Neural crest cell (in vitro differentiated cells): ENCODE measurements at regions not wholly inside any gene's neighbourhood (a gene's known extent, or its start where the extent isn't known, plus 50 kb on each side); places are given as distances from the start of the nearest gene placed in this dataset.

Source experiments
- DNase-seq: peaks from one replicate; pipeline ENCODE4 v3.0.0; 2021; ENCODE audit warnings: low read depth, mixed read lengths, low spot score
- H3K27ac Mint-ChIP-seq: one replicate; pipeline ENCODE4 v1.8.0; 2021; ENCODE audit warnings: mild to moderate bottlenecking, mixed read lengths; ENCODE audit not compliant: unreplicated experiment
- H3K27me3 Mint-ChIP-seq: 2 replicates; pipeline ENCODE4 v1.8.0; 2021; ENCODE audit warnings: low read depth, mild to moderate bottlenecking, mixed read lengths
- H3K36me3 Mint-ChIP-seq: 2 replicates; pipeline ENCODE4 v1.8.0; 2021; ENCODE audit warnings: low read depth, mild to moderate bottlenecking, mixed read lengths
- H3K4me1 Mint-ChIP-seq: 2 replicates; pipeline ENCODE4 v1.8.0; 2021; ENCODE audit warnings: mixed read lengths
- H3K4me3 Mint-ChIP-seq: one replicate; pipeline ENCODE4 v1.8.0; 2021; ENCODE audit warnings: mild to moderate bottlenecking, mixed read lengths
- H3K9me3 Mint-ChIP-seq: 2 replicates; pipeline ENCODE4 v1.8.0; 2021; ENCODE audit warnings: mixed read lengths
- TF ChIP-seq, protein P1 (sequence below): fragments of 200-600 bp; sonication (generic); conservative IDR thresholded peaks from 2 replicates; pipeline ENCODE4 v1.5.0; 2021; ENCODE audit warnings: antibody characterized with exemption, mild to moderate bottlenecking

GRCh38 chr16:80362816-80363215 is 178.0 kb upstream of the DYNLRB2 start:
- Mint-ChIP-seq H3K36me3 (no peaks in the 10 kb centered on the region), H3K4me1 (no peaks in the 10 kb centered on the region), H3K27ac (no peak overlapping the region), H3K4me3 (no peak overlapping the region), H3K9me3 (peaks cover 2% of the 10 kb centered on the region), H3K27me3 (peaks cover 22% of the 10 kb centered on the region)
- TF ChIP-seq, protein P1, sequence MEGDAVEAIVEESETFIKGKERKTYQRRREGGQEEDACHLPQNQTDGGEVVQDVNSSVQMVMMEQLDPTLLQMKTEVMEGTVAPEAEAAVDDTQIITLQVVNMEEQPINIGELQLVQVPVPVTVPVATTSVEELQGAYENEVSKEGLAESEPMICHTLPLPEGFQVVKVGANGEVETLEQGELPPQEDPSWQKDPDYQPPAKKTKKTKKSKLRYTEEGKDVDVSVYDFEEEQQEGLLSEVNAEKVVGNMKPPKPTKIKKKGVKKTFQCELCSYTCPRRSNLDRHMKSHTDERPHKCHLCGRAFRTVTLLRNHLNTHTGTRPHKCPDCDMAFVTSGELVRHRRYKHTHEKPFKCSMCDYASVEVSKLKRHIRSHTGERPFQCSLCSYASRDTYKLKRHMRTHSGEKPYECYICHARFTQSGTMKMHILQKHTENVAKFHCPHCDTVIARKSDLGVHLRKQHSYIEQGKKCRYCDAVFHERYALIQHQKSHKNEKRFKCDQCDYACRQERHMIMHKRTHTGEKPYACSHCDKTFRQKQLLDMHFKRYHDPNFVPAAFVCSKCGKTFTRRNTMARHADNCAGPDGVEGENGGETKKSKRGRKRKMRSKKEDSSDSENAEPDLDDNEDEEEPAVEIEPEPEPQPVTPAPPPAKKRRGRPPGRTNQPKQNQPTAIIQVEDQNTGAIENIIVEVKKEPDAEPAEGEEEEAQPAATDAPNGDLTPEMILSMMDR, result no peak
- DNase-seq, result no peak

DNA sequence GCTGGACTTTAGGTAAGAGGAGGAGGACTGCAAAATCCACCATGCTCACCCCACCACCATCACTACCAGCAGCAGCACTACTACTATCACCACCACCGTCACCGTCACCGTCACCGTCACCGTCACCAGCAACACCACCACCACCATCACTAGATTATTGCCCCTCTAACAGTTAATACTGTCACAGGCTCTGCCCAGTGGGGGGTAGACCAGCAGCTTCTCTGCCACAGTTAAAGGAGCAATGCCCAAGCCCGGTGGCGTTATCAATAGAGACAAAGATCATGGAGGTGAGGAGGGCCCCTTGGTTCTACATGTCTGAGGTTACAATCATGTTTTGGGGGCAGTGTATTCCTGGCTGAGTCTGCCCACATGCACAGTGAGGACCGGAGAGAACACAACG is 184.4 kb upstream of the DYNLRB2 start:
- Mint-ChIP-seq H3K4me3 (no peak overlapping the region), H3K27ac (no peak overlapping the region), H3K27me3 (peaks cover 2% of the 10 kb centered on the region), H3K4me1 (no peaks in the 10 kb centered on the region), H3K36me3 (peaks cover 2% of the 10 kb centered on the region), H3K9me3 (peaks cover 7% of the 10 kb centered on the region)
- TF ChIP-seq, protein P1, result no peak
- DNase-seq, result no peak

- Mint-ChIP-seq H3K9me3 (peaks cover 7% of the 10 kb centered on the region), H3K4me3 (no peak overlapping the region), H3K36me3 (peaks cover 2% of the 10 kb centered on the region), H3K27me3 (no peaks in the 10 kb centered on the region), H3K4me1 (no peaks in the 10 kb centered on the region), H3K27ac (no peak overlapping the region)
- TF ChIP-seq, protein P1, result no peak
- no peak for DNase-seq
Measured at GRCh38 chr16:80355335-80355734, 185.5 kb upstream of the DYNLRB2 start.

- TF ChIP-seq, protein P1, result no peak
- peaks cover 4% of the 10 kb centered on the region for H3K9me3 Mint-ChIP-seq
- H3K4me1 Mint-ChIP-seq, result peaks cover 11% of the 10 kb centered on the region
- no peaks in the 10 kb centered on the region for H3K27me3 Mint-ChIP-seq
- H3K4me3 Mint-ChIP-seq, result no peak overlapping the region
- no peak for DNase-seq
- peaks cover 2% of the 10 kb centered on the region for H3K36me3 Mint-ChIP-seq
- H3K27ac Mint-ChIP-seq, result no peak overlapping the region
Measured at GRCh38 chr16:80350061-80350460, 190.7 kb upstream of the DYNLRB2 start.

DNA sequence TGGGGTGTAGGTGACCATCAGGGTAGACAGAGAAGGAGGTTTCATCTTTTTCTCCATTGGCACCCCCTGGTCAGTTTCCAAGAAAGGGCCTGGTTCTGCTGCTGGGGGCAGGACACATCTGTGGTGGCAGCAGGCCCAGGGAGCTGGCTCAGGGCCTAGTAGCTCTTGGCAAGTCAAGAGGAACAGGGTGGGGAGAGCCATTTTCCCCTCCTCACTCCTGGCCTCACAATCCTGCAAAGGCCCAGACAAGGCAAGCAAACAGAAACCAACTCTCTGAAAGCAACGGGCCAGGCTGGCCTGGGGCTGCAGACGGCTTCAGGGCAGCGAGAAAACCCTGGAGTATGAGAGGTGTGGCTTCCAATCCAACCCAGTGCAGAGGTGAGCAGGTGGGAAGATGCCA is 192.9 kb upstream of the DYNLRB2 start:
- no peak overlapping the region for H3K4me3 Mint-ChIP-seq
- H3K4me1 Mint-ChIP-seq, result peaks cover 11% of the 10 kb centered on the region
- no peak for DNase-seq
- TF ChIP-seq, protein P1, result no peak
- H3K27ac Mint-ChIP-seq, result no peak overlapping the region
- peaks cover 2% of the 10 kb centered on the region for H3K9me3 Mint-ChIP-seq
- H3K36me3 Mint-ChIP-seq, result no peaks in the 10 kb centered on the region
- no peaks in the 10 kb centered on the region for H3K27me3 Mint-ChIP-seq

DNA sequence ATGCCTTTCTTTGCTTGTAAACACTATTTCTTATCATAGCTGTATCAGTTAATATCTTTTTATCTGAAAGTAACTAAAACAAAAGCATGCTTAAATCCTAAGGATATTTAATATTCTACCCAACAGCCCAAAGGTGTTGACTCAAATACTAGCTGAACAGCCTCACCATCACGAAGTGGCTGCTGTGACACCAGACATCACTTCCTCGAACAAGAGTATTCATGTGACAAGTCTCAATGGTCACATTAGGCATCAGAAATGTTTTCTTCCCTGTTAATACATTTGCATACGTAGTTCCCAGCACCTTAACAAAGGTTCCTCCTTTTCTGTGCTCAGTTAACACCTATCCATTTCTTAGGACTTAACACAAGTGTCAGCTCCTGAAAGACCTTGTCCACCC is 193.8 kb upstream of the DYNLRB2 start:
- no peaks in the 10 kb centered on the region for H3K27me3 Mint-ChIP-seq
- no peak overlapping the region for H3K4me3 Mint-ChIP-seq
- TF ChIP-seq, protein P1, result no peak
- H3K36me3 Mint-ChIP-seq, result no peaks in the 10 kb centered on the region
- peaks cover 11% of the 10 kb centered on the region for H3K4me1 Mint-ChIP-seq
- H3K9me3 Mint-ChIP-seq, result no peaks in the 10 kb centered on the region
- no peak for DNase-seq
- H3K27ac Mint-ChIP-seq, result no peak overlapping the region
